Endothelial cell of umbilical vein (primary cell): ENCODE measurements at regions not wholly inside any gene's neighbourhood (a gene's known extent, or its start where the extent isn't known, plus 50 kb on each side); places are given as distances from the start of the nearest gene placed in this dataset.

Source experiments
- JUN ChIP-seq: IDR thresholded peaks from 2 replicates; pipeline ENCODE4 v1.6.1; 2011; ENCODE audit warnings: borderline replicate concordance, low read depth; ENCODE audit not compliant: insufficient read length, insufficient read depth
- POLR2AphosphoS5 ChIP-seq: IDR thresholded peaks from 2 replicates; pipeline ENCODE4 v1.6.1; 2012; ENCODE audit warnings: low read depth, mild to moderate bottlenecking, control low read depth, low read length, moderate library complexity; ENCODE audit not compliant: insufficient read depth
- TF ChIP-seq, protein P1 (sequence below), 2 donors: IDR thresholded peaks; 1 replicate in 1 of 2; 2 replicates in 1 of 2; pipeline ENCODE4 v1.5.1; 2011; ENCODE audit warnings: low read length in 2 of 2, mild to moderate bottlenecking in 2 of 2, moderate library complexity in 2 of 2, control low read depth in 1 of 2, inconsistent platforms in 1 of 2, low read depth in 1 of 2; ENCODE audit not compliant: insufficient read depth in 1 of 2; ENCODE audit errors: extremely low read depth in 1 of 2

GRCh38 chr2:22347306-22347705 lies 1037.7 kb upstream of the KLHL29 start:
- no peak for TF ChIP-seq POLR2AphosphoS5
- TF ChIP-seq, protein P1, sequence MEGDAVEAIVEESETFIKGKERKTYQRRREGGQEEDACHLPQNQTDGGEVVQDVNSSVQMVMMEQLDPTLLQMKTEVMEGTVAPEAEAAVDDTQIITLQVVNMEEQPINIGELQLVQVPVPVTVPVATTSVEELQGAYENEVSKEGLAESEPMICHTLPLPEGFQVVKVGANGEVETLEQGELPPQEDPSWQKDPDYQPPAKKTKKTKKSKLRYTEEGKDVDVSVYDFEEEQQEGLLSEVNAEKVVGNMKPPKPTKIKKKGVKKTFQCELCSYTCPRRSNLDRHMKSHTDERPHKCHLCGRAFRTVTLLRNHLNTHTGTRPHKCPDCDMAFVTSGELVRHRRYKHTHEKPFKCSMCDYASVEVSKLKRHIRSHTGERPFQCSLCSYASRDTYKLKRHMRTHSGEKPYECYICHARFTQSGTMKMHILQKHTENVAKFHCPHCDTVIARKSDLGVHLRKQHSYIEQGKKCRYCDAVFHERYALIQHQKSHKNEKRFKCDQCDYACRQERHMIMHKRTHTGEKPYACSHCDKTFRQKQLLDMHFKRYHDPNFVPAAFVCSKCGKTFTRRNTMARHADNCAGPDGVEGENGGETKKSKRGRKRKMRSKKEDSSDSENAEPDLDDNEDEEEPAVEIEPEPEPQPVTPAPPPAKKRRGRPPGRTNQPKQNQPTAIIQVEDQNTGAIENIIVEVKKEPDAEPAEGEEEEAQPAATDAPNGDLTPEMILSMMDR (IDR thresholded peaks at IDR 0.05; ENCODE audit: extremely low read depth in 1 of 2, insufficient read depth in 1 of 2, low read depth in 1 of 2, low read length in 2 of 2), result no peak
- no peak for TF ChIP-seq JUN
